ENCODE measurements at regions not wholly inside any gene's neighbourhood (a gene's known extent, or its start where the extent isn't known, plus 50 kb on each side); places are given as distances from the start of the nearest gene placed in this dataset.

DNA sequence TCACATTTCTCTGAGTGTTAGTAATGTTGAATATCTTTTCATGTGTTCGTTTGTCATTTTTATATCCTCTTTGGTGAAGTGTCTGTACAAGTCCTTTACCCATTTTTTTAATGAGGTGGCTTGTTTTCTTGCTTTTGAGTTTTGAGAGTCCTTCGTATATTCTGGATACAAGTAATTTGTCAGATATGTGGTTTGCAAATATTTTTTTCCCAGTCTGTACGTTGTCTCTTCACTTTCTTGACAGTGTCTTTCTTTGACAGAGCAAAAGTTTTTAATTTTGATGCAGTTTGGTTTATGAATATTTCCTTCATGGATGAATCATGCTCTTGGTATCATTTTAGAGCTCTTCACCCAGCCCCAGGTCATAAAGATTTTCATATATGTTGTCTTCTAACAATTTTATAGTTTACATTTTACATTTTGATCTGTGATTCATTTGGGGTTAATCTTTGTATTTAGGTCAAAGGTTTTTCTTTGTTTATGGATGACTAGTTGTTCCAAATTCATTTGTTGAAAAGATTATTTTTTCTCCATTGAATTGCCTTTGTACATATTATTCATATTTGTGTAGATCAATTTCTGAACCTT lies 152.5 kb downstream of the MRPL14 start:
- no TSS peak for BruUV-seq (replicated peaks)
- intact Hi-C loops (cut with micrococcal nuclease; ENCODE audit: unreplicated experiment) (no loop called here), in situ Hi-C loops (cut with HindIII; ENCODE audit: low pct_unique_long_range_greater_than_20kb, low sequenced_read_pairs) (no loop called here)
- Histone ChIP-seq H3K27ac (ENCODE audit: low read length) (no peak overlapping the region), H3K27me3 (ENCODE audit: control insufficient read depth, insufficient read depth, low read length) (no peaks in the 10 kb centered on the region), H3K36me3 (ENCODE audit: control insufficient read depth, insufficient read depth, low read length) (no peaks in the 10 kb centered on the region), H3K4me1 (ENCODE audit: control insufficient read depth, insufficient read depth, low read length) (no peaks in the 10 kb centered on the region), H3K9me3 (ENCODE audit: control insufficient read depth, insufficient read depth, low read depth, low read length) (no peaks in the 10 kb centered on the region; the same call in 1 of the 2 replicates), H3K4me3 (ENCODE audit: low read depth in 2 of 2, low read length in 2 of 2) (no peak overlapping the region)
- TF ChIP-seq, protein P1, sequence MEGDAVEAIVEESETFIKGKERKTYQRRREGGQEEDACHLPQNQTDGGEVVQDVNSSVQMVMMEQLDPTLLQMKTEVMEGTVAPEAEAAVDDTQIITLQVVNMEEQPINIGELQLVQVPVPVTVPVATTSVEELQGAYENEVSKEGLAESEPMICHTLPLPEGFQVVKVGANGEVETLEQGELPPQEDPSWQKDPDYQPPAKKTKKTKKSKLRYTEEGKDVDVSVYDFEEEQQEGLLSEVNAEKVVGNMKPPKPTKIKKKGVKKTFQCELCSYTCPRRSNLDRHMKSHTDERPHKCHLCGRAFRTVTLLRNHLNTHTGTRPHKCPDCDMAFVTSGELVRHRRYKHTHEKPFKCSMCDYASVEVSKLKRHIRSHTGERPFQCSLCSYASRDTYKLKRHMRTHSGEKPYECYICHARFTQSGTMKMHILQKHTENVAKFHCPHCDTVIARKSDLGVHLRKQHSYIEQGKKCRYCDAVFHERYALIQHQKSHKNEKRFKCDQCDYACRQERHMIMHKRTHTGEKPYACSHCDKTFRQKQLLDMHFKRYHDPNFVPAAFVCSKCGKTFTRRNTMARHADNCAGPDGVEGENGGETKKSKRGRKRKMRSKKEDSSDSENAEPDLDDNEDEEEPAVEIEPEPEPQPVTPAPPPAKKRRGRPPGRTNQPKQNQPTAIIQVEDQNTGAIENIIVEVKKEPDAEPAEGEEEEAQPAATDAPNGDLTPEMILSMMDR (IDR thresholded peaks at IDR 0.05): no peak
- TF ChIP-seq POLR2AphosphoS5 (IDR thresholded peaks at IDR 0.05; ENCODE audit: low read depth, low read length) (no peak), TCF7L2 (IDR thresholded peaks at IDR 0.05; ENCODE audit: low read depth, low read length) (no peak), SIN3A (IDR thresholded peaks at IDR 0.05; ENCODE audit: borderline replicate concordance, insufficient read depth, low read depth, low read length) (no peak)
- TF ChIP-seq, protein P2, sequence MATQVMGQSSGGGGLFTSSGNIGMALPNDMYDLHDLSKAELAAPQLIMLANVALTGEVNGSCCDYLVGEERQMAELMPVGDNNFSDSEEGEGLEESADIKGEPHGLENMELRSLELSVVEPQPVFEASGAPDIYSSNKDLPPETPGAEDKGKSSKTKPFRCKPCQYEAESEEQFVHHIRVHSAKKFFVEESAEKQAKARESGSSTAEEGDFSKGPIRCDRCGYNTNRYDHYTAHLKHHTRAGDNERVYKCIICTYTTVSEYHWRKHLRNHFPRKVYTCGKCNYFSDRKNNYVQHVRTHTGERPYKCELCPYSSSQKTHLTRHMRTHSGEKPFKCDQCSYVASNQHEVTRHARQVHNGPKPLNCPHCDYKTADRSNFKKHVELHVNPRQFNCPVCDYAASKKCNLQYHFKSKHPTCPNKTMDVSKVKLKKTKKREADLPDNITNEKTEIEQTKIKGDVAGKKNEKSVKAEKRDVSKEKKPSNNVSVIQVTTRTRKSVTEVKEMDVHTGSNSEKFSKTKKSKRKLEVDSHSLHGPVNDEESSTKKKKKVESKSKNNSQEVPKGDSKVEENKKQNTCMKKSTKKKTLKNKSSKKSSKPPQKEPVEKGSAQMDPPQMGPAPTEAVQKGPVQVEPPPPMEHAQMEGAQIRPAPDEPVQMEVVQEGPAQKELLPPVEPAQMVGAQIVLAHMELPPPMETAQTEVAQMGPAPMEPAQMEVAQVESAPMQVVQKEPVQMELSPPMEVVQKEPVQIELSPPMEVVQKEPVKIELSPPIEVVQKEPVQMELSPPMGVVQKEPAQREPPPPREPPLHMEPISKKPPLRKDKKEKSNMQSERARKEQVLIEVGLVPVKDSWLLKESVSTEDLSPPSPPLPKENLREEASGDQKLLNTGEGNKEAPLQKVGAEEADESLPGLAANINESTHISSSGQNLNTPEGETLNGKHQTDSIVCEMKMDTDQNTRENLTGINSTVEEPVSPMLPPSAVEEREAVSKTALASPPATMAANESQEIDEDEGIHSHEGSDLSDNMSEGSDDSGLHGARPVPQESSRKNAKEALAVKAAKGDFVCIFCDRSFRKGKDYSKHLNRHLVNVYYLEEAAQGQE (IDR thresholded peaks at IDR 0.05; ENCODE audit: insufficient read depth in 1 of 2, low read depth in 2 of 2, low read length in 1 of 2): no peak
- ATAC-seq: no peak
- POLR2A ChIA-PET: no interaction called here
- no peak for DNase-seq (ENCODE audit: low read depth, low spot score)
- CTCF ChIA-PET: no interaction called here

DNA sequence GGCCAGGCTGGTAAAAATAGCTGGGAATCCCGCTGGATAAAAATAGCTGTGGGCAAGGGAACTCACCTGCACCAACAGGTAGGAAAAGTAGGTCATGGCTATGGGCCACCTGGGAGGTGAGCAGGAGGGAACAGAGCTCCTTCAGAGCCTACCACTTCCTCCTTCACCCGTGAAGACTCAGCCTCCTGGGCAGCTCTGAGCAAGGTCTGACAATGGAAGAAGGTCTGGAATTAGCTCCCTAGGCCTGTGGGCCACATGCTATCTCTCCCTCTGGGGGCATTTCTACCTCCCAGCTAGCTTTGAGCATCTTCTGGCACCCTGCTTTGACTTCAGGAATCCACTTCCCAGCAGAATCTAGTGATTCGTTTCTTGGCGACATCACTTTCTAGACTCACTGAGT lies 153.9 kb downstream of the MRPL14 start:
- Histone ChIP-seq H3K27me3 (ENCODE audit: control insufficient read depth, insufficient read depth, low read length) (no peaks in the 10 kb centered on the region), H3K36me3 (ENCODE audit: control insufficient read depth, insufficient read depth, low read length) (no peaks in the 10 kb centered on the region), H3K27ac (ENCODE audit: low read length) (no peak overlapping the region), H3K4me1 (ENCODE audit: control insufficient read depth, insufficient read depth, low read length) (no peaks in the 10 kb centered on the region), H3K4me3 (ENCODE audit: low read depth in 2 of 2, low read length in 2 of 2) (no peak overlapping the region), H3K9me3 (ENCODE audit: control insufficient read depth, insufficient read depth, low read depth, low read length) (no peaks in the 10 kb centered on the region; the same call in 1 of the 2 replicates)
- ChIA-PET CTCF (no interaction called here), POLR2A (no interaction called here)
- TF ChIP-seq POLR2AphosphoS5 (IDR thresholded peaks at IDR 0.05; ENCODE audit: low read depth, low read length): no peak
- TF ChIP-seq TCF7L2 (IDR thresholded peaks at IDR 0.05; ENCODE audit: low read depth, low read length): no peak
- TF ChIP-seq, protein P1 (IDR thresholded peaks at IDR 0.05): no peak
- TF ChIP-seq, protein P2 (IDR thresholded peaks at IDR 0.05; ENCODE audit: insufficient read depth in 1 of 2, low read depth in 2 of 2, low read length in 1 of 2): no peak
- TF ChIP-seq SIN3A (IDR thresholded peaks at IDR 0.05; ENCODE audit: borderline replicate concordance, insufficient read depth, low read depth, low read length): no peak
- in situ Hi-C loops (cut with HindIII; ENCODE audit: low pct_unique_long_range_greater_than_20kb, low sequenced_read_pairs): no loop called here
- ATAC-seq (0 out of 2 replicates have a peak, but pooled peaks have one; percentile 9), DNase-seq (ENCODE audit: low read depth, low spot score) (no peak)
- intact Hi-C loops (cut with micrococcal nuclease; ENCODE audit: unreplicated experiment): no loop called here
- BruUV-seq (replicated peaks): no TSS peak

All from Panc1 (cell line).